Fibroblast of skin of back (primary cell): ENCODE measurements at regions not wholly inside any gene's neighbourhood (a gene's known extent, or its start where the extent isn't known, plus 50 kb on each side); places are given as distances from the start of the nearest gene placed in this dataset.

Source experiments
- DNase-seq: peaks from one replicate; pipeline ENCODE4 v3.0.0-alpha.2; 2013

- DNase-seq = no peak
Measured at GRCh38 chr3:174403831-174404230, 455.3 kb upstream of the NAALADL2 start.

DNA sequence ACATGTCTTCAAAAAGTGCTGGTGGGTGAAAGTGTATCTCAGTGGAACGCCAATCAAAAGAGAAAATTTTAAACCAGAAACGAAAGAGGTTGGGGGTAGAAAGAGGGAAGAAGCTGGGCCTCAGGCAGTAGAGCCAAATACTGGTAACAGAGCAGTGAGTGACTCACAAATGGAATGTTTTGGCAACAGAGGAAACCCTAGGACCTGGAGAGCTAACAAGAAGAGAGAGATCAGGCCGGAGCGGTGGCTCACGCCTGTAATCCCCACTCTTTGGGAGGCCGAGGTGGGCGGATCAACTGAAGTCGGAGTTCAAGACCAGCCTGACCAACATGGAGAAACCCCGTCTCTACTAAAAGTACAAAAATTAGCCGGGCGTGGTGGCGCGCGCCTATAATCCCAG is 450.8 kb upstream of the NAALADL2 start:
- peak; percentile 68 for DNase-seq

- DNase-seq = no peak
Measured at GRCh38 chr3:174409086-174409743, 449.9 kb upstream of the NAALADL2 start.

GRCh38 chr3:174413062-174413912 is 445.8 kb upstream of the NAALADL2 start:
- no peak for DNase-seq

DNA sequence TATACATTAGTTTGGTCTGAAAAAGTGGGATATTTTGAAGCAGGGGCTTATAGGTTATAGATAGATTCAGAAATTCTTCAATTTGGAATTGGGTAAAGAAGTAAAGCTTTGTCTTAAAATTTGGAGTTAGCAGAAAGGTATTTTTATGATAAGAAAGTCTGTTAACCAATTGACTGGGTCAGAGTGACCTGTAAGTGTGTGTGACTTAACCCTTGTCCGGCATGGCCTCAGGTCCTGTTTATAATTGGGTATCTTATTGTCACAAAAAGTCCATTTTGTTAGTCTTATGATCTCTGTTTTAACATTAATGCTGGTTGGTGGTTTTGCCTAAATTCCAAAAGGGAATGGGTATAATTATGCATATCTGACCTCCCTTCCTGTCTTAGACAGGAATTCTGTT is 444.2 kb upstream of the NAALADL2 start:
- DNase-seq = no peak

GRCh38 chr3:174417573-174417972 is 441.6 kb upstream of the NAALADL2 start:
- DNase-seq = no peak

- DNase-seq = no peak
Measured at GRCh38 chr3:174419216-174419615, 439.9 kb upstream of the NAALADL2 start.

- DNase-seq = no peak
Measured at GRCh38 chr3:174423936-174424335, 435.2 kb upstream of the NAALADL2 start.

GRCh38 chr3:174424656-174425055 is 434.5 kb upstream of the NAALADL2 start:
- DNase-seq = no peak

GRCh38 chr3:174425422-174425821 is 433.7 kb upstream of the NAALADL2 start:
- DNase-seq = no peak

GRCh38 chr3:174430986-174431385 is 428.1 kb upstream of the NAALADL2 start:
- no peak for DNase-seq

- peak; percentile 40 for DNase-seq
Measured at GRCh38 chr3:174431717-174432116, 427.4 kb upstream of the NAALADL2 start.

DNA sequence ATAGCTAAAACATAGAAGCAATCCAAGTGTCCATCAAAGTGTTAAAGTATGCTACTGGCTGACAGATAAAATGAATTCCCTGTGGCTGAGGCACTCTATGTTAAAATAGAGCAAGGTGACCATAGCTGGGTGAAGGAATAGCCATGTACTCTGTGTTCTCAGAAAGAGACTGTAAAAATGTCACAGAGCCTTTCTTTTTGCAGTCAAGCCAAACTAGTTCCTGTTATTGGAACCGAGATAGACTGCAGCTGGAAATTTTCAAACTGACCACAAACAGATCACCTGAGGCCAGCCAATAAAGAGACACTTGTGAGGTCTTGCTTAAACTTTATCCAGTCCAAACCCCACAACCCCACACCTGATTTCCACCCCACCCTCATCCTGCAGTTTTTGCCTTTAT is 422.8 kb upstream of the NAALADL2 start:
- no peak for DNase-seq

- peak; percentile 7 for DNase-seq
Measured at GRCh38 chr3:174438501-174439145, 420.5 kb upstream of the NAALADL2 start.

DNA sequence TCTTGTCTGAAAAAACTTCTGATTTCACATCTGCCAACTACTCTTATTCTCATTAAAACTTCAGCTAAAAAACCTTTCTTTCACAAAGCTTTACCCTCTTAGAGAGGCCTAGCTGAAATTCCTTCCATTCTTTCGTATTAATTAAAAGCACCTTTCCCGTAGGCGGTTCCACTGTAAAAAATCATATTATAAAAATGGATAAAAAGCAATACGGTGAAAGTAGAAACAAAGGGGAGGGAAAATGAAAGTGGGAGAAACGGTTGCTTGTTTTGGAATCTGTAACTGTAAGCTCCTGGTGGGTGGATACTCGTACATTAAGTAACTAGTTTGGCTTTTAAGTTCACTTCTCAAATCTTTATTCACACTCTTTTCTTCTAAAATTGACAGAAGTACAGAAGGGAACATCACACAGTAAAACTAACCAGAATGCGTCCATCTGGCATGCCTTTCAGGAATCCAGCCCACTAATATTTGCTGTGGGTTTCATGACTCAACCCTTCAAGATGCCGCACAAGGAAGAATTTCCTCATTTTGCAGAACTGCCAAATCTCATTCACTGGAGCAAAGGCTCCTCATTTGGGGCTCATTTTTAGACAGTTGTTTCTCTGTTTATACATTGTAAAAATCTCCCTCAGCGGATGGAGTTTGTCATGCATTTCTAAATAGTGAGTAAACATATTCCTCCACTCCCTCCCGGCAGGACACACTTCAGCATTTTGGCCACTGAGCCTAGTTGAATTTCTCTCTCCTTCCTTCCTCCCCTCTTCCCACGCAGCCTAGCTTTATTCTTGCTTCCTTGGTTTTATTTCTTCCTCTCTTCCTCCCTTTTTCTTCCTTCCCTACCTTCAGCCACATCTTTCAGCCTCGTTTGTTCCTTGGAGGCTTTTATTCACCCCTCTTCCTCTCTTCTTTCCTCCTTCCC is 419.5 kb upstream of the NAALADL2 start:
- DNase-seq = peak; percentile 97

- no peak for DNase-seq
Measured at GRCh38 chr3:174440253-174440701, 418.9 kb upstream of the NAALADL2 start.

GRCh38 chr3:174440741-174441587 is 418.2 kb upstream of the NAALADL2 start:
- DNase-seq = peak; percentile 93

DNA sequence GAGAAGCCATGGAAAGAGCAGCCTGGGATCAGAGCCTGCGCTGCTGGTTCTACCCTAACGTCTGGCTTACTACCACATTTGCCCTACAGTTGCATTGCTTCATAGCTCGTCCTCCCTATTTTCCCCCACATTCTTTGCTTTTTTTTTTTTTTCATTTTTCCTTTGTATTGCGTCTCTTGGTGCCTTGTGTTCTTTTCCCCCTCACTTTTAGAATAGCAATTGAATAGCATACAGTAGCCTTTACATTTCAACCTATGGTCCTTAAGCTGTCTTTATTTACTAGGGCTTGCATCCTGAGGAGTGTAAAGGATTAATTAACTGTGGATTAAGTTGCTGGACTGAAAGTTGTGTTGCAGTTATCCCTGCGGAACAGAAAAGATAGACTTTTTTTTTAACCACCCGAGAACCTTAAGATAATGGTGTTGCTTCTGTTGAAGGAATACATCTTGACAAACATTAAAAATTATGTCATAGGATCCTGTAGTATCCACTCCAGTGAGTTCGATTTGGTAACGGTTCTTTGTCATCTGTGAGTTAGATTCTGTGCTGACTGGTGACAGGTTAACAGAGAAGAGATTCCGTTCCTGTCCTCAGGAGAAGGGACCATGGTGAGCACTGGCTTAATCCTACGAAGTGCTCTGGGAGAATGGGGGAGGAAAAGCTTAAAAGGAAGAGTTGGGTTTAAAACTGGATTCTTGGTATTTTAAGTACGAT is 417.4 kb upstream of the NAALADL2 start:
- peak; percentile 39 for DNase-seq

DNA sequence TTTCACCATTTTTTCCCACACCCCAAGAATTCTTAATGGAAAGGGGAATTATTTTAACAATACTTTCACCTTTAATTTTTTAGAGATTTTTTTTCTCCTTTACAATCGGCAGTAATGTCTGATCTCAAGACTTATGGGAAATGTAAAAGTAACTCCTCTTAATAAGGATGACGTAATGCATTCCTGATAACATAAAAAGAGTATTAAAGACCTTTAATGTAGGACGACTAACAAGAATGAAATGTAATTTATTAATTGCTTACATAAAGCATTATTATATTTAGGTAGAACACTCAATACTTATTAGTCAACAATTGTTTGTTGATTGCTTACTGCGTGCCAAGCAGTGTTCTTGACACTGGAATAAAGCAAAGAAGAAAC is 416.8 kb upstream of the NAALADL2 start:
- peak; percentile 7 for DNase-seq

DNA sequence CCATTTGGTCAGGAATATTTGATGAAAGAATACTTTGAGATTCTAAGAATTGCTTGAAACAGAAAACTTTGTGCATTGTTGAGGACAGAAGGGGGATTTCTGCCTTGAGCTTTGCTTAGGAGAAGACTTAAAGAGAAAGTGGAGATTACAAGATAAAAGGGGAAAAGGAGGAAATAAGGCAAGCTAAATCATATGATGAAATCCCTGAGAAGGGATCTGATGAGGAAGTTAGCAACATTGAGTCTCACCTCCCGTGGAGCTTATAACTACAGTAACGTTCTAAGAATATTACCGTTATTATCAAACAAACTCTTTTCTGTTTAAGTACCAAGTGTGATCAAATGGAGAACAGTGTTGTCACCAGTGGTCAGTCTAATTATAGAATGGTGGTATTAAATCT is 414.7 kb upstream of the NAALADL2 start:
- DNase-seq = no peak

DNA sequence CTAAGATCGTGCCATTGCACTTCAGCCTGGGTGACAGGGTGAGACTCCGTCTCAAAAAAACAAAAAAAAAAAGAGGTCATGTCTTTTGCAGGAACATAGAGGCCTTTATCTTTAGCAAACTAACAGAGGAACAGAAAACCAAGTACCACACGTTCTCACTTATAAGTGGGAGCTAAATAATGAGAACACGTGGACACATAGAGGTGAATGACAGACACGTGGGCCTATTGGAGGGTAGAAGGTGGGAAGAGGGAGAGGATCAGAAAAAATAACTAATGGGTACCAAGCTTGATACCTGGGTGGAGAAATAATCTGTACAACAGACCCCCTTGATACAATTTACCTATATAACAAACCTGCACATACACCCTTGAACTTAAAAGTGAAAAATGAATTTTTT is 401.4 kb upstream of the NAALADL2 start:
- DNase-seq = no peak
